GM03348 (cell line): ENCODE measurements at regions not wholly inside any gene's neighbourhood (a gene's known extent, or its start where the extent isn't known, plus 50 kb on each side); places are given as distances from the start of the nearest gene placed in this dataset.
A peak's percentile ranks its signal among the peaks of the same experiment; 100 is the strongest.

Source experiments
- DNase-seq: peaks from one replicate; pipeline ENCODE4 v3.0.0; 2012; ENCODE audit warnings: low spot score

GRCh38 chr17:69949973-69950695, 124.9 kb upstream of the KCNJ16 start:
- DNase-seq: no peak

DNA sequence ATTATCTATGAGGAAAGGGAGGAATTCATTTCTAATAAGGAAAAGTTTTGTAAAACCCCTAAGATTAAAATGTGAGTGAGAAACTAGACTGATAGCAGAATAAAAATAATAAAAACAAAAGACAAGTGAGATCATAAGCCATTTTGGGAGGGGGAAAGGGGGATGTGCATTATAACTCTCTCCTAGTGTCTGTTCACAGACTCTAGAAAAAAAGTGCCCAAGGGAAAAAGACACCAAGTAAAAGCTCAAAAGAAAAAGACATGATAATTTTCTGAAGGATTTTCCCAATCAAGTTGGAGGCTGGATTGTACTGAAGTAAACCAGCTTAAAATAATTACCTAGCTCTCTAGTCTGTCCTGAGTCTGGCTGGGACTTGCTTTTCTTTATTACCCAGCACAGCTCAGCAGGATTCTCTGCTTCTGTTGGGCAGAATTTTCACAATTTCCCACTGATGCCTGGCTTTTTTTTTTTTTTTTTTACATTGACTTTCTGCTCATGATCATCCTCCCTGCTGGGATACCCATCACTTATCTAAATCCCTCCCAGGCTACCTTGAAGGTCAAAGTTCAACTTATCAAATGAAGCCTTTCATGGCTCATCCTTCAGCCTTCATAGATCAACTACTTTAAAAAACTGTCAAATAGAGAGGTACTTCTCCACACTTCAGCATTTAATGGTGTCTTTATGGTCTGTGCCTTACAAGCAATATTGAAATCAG, 124.2 kb upstream of the KCNJ16 start:
- DNase-seq: no peak

DNA sequence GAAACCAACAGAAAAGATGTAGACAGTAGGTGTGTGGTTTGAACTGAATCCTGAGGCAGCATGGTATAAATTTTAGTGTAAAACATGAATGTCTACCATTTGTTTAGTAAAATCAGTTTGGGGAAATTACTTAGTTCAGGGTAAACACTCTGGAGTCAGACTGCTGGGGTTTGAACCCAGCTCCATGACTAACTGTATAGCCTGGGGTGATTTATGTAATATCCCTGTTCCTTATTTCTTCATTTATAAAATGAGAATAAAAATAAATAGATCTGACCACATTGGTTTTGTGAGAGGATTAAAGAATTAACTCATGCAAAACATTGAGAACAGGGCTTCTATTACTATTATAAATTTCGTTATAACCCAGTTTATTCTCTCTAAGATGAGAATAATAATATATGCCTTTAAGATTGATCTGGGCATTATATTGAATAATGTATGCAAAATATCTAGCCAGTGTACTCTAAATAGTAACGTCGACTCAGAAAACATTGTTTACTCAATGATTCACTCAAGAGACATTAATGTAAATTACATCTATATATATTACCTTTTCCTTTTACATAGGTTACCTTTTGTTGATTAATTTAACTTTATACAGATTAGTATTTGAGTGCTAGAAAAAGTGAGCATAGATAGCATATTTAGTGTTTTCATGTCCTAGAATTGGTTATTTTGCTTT, 120.6 kb upstream of the KCNJ16 start:
- no peak for DNase-seq

DNA sequence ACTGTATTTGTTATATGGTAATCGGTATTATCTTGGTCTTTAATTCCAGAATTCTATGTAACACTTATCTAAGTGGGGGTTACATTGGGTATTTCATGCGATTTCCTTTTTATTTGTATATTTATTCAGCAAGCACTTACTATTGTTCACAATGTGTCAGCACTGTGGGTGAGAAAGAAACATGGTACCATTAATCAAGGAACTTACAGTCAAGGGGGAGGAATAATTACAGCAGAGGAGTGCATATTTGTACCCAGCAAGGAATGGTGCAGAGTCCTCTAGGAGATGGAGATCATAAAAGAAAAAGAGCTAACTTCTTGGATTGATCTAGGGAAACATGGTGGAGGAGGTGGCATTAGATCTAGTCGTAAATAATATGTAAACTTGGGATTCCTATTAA, 117.0 kb upstream of the KCNJ16 start:
- DNase-seq: no peak

- no peak for DNase-seq
These were observed 115.7 kb upstream of the KCNJ16 start for GRCh38 chr17:69959283-69959682.

DNA sequence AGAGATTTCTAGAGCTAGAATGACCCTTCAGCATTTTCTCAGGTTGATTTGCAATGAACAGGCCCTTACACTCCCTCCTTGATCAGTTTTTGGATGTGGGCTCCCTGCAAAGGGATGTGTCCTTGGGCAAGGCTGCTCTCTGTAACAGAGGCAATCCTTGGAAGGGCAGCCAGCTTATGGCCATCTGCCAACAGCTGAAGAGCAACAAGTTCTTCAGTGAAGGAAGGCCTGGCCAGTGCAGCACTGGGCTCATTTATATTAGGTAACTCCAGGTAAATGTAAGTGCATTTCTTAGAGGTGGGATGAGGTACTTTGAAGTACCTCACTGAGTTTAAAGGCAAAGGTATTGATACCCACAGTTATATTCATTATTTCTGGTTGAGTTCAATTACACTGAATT, 114.3 kb upstream of the KCNJ16 start:
- DNase-seq: no peak

- no peak for DNase-seq
These were observed 113.4 kb upstream of the KCNJ16 start for GRCh38 chr17:69961501-69962145.

DNA sequence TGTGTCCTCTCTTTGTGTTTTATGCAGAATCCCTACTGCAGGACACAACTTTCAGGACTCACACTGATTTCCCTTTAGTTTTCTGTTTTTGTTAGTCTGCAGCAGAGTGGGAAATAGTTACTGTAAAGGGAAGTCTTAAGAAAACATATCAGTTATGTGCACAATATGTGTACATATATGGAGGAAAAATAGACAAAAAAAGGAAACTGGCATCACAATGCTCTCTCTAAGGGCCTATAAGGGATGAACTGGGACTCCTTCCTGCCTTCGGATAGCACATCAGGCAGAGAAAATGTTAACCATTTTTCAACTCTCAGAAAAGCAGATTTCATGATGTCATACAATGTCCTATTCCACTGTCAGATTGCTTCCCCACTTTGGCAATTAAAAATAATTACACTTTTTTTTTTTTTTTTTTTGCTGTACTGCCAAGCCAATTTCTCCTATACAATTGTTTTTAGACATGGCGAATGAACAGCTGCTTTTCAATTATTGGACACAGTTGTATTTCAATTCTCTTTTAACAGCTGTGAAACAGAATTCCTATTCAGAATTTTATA, 112.5 kb upstream of the KCNJ16 start:
- no peak for DNase-seq

DNA sequence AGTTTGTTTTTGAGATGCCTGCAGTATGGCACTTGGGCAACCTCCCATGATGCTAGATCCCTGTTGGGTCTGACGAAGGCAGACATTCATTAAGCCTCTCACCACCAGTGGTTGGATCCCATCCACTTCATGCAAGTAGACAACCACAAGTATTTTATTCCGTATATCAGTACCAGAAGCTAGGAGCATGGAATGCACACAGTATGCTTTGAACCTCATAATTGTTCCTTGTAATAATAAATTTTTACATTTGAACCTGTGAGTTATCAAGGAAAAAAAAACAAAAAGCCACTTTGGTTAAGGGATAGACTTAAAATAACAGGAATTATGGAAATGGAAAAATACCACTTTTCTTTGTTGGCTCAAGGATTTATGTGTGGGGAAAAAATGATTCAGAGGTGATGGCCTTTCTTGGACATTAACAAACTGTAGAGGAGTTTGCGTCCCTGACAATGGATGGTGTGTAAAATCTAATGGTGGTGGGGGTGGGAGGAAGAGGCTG, 107.1 kb upstream of the KCNJ16 start:
- DNase-seq: peak; percentile 81

DNA sequence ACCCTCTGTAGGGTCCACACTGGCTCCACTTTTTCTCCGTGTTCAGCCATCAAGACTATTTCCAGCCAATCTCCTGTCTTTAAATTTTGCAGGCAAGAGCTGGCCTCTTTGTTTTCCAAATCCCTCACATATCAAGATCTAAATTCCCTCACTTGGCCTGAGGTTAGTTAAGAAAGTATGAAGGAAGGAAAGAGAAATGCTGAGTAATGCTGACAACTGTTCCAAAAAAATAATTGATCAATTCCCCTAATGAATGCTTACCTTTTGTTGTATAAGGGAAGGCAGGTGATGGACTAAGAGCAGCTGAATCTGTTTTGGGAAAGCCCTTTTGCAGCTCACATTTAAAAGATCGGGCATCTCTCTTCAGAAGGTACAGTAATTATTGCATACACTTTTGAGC, 105.1 kb upstream of the KCNJ16 start:
- DNase-seq: no peak

DNA sequence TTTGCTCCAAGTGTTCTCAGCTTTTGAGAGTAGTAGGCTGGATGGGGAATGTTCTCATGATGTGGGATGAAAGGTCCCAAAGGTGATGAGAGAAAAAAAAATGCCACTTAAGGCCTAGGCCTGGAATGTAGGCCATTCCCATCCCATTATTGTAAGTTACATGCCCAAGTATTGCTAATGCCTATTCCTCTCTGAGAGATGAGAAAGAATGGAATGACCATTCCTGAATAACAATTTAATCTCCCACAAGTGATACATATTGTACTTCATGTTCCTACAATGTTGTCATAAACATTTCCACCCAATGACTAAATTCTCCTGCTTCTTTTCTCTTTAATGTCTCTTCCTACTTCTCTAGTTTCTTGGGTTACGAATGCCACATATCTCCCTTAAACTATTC, 102.8 kb upstream of the KCNJ16 start:
- no peak for DNase-seq

DNA sequence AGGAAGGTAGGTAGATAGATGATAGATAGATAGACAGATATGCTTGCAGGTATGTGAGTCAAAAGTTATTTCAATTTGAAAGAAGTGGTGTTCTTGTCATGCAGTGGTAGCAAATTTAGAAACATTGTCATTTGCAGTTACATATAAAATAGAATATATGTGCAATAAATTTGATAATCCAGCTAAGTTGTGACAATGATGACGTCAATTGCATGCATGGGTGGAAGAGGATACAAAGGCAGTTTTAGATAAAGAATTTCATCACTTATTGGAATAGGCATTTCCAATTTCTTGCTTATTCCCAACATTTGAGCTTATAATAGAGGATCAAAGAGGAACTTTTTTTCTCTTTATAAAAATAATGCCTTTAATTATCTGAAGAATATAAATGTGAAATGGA, 99.2 kb upstream of the KCNJ16 start:
- no peak for DNase-seq

DNA sequence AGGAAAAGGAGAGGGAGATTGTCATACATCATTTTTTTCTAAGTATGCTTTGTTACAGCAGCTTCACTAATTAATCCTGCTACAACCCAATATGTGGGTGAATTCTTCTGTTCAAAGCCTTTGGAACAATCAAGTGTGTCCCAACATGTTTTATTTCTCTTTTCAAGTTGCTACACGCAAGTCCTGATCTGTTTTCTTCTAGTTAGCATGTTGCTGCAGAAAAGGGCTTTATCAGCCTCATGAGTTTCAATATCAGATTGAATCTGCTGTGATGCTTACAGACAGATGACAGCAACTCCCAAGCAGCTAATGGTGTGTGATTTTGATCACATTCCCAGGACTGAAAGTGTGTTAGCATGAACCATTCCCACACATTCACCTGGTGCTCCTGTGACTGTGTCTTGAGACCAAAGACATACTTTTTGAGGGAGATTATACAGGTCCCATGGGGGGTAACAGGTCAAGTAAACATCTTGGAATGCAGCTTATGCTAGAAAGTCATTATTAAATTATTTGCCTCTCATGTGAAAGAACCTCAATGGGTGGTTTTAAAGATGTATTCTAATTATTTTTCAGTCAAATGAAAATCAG, 96.9 kb upstream of the KCNJ16 start:
- DNase-seq: no peak

DNA sequence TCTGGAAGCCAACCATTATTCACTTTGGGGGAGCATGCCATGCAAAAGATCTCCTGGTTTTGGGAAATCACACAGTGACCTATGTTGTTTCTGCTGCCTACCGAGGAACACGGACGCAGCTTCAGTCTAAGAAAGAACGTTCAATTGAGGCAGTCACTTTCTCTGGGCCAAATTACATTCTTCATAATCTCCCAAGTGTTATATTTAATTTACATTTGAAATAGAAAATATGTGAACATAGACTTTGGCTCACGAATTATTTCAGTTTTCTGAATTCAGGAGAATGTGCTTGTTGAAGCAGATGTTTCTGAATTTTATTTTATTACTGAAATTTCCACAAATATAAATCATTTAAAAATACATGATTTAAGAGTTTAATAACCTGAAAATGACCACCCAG, 93.6 kb upstream of the KCNJ16 start:
- no peak for DNase-seq

DNA sequence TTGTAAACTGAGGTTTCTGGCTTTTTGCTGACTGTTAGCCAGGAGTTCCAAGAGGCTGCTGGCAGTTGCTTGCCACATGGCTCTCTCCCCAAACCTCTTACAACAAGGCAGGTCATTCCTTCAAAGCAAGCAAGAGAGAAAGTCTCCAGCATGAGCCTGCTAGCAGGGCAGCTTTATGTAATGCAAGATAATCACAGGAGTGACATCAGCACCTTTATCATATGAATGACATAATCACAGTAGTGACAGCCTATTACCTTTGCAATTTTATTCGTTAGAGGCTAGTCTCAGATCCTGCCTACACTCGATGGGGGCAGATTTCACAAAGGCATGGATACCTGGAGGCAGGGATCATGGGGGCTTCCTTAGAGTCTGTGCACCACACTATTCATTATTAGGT, 79.5 kb upstream of the KCNJ16 start:
- DNase-seq: no peak

DNA sequence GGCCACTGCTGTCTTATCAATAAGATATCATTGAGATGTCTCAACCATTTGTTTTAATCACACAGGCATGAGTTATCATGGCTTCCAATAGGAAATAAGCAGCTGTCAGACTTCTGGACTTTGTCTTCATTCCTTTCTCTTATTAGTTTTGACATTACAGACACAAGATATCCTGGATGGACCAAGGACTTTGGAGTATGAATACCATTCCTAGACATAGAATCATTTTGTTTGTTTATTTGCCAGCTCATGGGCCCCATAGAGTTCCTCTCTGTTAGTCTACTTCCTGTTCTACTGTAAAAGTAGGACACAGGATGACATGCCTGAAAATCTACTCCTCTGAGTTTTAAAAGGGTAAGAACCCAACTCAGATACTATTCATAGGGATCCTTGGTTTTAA, 77.7 kb upstream of the KCNJ16 start:
- DNase-seq: no peak

DNA sequence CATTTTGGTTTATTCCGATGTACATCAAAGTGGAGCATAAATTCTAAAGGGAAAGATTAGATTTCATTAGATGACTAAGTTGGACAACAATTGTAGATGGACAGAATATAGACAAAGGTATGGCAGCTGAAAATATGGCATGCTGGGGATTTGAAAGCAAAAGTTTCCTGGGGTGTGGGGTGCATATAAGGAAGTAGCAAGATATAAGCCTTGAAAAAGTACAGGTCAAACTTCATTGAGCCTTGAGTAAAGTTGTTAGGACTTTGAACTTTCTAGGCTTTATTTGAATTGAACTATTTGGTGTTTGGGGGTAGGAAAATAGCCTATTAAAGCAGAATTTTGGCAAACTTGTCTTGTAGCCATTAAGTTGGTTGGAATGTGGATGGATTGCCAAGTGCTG, 75.8 kb upstream of the KCNJ16 start:
- DNase-seq: no peak

- DNase-seq: peak; percentile 24
These were observed 68.9 kb upstream of the KCNJ16 start for GRCh38 chr17:70006159-70006558.

GRCh38 chr17:70011750-70012149, 63.3 kb upstream of the KCNJ16 start:
- no peak for DNase-seq

DNA sequence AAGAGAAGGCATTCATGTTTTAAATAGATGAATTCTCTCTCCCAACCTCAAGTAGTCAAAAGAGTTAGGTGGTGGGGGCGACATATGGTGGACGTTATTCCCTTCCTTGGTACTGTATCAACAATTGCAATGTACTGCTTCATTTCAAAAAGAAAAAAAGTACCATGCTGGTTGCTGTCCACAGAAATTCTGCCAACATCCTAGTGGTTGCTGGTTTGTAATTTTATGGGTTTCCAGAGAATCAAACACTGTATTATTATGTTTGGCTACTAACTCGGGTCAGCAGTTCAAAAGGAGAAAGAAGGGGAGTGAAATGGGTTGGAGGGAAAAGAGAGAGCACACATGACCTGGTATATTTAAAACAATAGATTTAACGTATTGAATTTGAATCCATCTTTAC, 61.1 kb upstream of the KCNJ16 start:
- no peak for DNase-seq

DNA sequence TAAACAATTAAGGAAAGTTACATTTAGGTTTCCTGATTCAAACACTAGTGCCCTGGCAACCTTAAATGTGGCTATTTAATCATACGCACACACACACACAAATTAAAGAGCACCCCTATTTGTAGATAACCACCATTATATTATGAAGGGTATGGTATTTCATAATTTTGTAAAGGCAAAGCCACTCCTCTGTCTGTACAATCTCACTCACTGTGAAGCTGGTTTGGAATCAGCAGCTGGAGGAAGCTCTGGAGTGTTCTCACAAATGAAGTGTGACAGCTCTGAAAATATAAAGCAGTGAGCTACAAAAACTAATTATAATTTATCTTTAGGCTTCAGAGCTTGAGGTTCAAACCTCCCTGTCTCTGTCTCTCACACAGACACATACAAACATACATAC, 57.9 kb upstream of the KCNJ16 start:
- no peak for DNase-seq

- no peak for DNase-seq
These were observed 57.1 kb upstream of the KCNJ16 start for GRCh38 chr17:70017941-70018340.
